ENCODE measurements at regions not wholly inside any gene's neighbourhood (a gene's known extent, or its start where the extent isn't known, plus 50 kb on each side); places are given as distances from the start of the nearest gene placed in this dataset.

- no peak for DNase-seq (ENCODE audit: low read depth in 2 of 2)
Measured at GRCh38 chr4:81550388-81550859, 78.7 kb upstream of the RASGEF1B start.

- no peak for DNase-seq (ENCODE audit: low read depth in 2 of 2)
Measured at GRCh38 chr4:81549984-81550383, 78.3 kb upstream of the RASGEF1B start.

- DNase-seq (ENCODE audit: low read depth in 2 of 2): no peak
Measured at GRCh38 chr4:81546777-81547176, 75.1 kb upstream of the RASGEF1B start.

- DNase-seq (ENCODE audit: low read depth in 2 of 2): no peak
Measured at GRCh38 chr4:81541161-81541945, 69.6 kb upstream of the RASGEF1B start.

GRCh38 chr4:81538716-81539427 is 67.2 kb upstream of the RASGEF1B start:
- no peak for DNase-seq (ENCODE audit: low read depth in 2 of 2)

GRCh38 chr4:81531410-81531809 is 59.7 kb upstream of the RASGEF1B start:
- no peak for DNase-seq (ENCODE audit: low read depth in 2 of 2)

GRCh38 chr4:81528979-81529378 is 57.3 kb upstream of the RASGEF1B start:
- no peak for DNase-seq (ENCODE audit: low read depth in 2 of 2)

GRCh38 chr4:81528200-81528599 is 56.5 kb upstream of the RASGEF1B start:
- no peak for DNase-seq (ENCODE audit: low read depth in 2 of 2)

- no peak for DNase-seq (ENCODE audit: low read depth in 2 of 2)
Measured at GRCh38 chr4:81527709-81528108, 56.0 kb upstream of the RASGEF1B start.

GRCh38 chr4:81527115-81527514 is 55.4 kb upstream of the RASGEF1B start:
- DNase-seq (ENCODE audit: low read depth in 2 of 2): no peak

- no peak for DNase-seq (ENCODE audit: low read depth in 2 of 2)
Measured at GRCh38 chr4:81526706-81527105, 55.0 kb upstream of the RASGEF1B start.

GRCh38 chr4:81523672-81524327 is 52.1 kb upstream of the RASGEF1B start:
- DNase-seq (ENCODE audit: low read depth in 2 of 2): no peak

GRCh38 chr4:81522711-81523110 is 51.0 kb upstream of the RASGEF1B start:
- no peak for DNase-seq (ENCODE audit: low read depth in 2 of 2)

- DNase-seq (ENCODE audit: low read depth in 2 of 2): no peak
Measured at GRCh38 chr4:81521708-81522107, 50.0 kb upstream of the RASGEF1B start.

All from stimulated activated CD8-positive, alpha-beta memory T cell treated with anti-CD3 and anti-CD28 coated beads, Interleukin-7, amount 100 ng/mL, for 4 hours (primary cell).